GM19351 (cell line): ENCODE measurements at regions not wholly inside any gene's neighbourhood (a gene's known extent, or its start where the extent isn't known, plus 50 kb on each side); places are given as distances from the start of the nearest gene placed in this dataset.

Experiments used
- ATAC-seq: cut with Tn5 transposase; IDR thresholded peaks from one replicate; pipeline ENCODE4 v1.9.1; 2021; ENCODE audit warnings: mild to moderate bottlenecking, moderate library complexity; ENCODE audit not compliant: unreplicated experiment

DNA sequence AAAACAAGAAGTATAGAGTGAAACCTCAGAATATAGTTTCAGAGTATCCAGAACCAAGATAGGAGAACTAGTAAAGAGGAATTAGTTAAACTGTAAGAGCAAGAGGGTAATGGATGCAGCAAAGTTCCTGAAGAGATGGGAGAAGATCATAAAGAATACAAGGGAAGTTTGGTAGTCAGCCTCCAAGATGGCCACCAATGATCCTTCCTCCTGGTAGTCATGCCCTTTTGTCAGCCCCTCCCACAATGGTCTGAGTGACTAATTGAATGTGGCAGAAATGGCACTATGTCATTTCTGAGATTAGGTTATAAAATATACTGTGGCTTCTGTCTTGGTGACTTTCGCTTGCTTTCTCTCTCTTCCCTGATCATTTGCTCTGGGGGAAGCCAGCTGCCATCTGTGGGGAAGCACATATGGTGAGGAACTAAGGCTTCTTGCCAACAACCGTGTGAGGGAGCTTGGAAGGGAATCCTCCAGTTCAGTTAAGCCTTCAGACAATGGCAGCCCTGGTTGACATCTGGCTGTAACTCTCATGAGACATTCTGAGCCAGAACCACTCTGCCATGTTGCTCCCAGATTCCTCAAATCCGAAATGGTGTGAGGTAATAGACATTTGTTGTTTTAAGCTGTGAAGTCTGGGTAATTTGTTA, 55.3 kb upstream of the AMN1 start:
- ATAC-seq = no peak

DNA sequence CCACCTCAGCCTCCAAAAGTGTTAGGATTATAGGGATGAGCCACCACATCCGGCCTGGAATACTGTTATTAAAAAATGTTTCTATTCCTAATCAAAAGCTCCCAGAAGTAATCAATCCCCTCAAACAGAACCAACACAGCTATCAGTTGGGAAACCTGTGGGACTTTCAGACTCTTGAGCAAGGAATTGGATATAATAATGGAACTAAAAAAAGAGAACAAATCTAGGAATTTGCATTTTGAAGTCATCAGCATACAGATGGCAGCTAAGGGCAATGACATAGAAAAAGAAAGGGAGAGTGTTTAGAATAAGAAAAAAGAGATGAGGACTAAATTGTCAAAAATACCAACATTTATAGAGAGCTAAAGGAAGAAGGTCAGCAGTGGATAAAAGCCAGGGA, 54.7 kb upstream of the AMN1 start:
- ATAC-seq = no peak

DNA sequence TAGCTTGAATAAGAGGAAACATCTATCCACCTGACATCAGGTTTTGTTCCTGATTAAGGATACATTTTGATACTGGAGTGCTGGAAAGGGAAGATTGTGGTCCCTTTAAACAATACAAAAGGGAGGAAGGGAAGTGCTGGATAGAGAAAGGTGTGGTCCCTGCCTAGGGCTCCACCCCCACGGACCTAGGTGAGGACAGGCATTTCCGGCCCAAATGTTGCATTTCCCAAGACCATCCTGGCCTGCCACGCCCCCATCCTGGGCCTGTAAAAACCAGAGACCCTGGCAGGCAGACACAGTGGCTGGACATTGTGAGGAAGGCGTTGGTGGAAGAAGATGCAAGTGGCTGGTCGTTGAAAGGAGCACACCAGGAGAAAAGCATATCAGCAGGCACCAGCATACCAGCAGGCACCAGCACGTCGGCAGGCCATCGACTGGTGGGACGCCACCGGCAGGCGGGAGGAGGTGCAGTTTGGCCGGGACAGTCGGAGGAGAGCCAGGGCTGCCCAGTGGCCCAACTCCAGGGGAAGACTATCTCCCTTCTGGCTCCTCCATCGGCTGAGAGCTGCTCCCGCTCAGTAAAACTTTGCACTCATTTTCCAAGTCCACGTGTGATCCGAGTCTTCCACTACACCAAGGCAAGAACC, 53.2 kb upstream of the AMN1 start:
- ATAC-seq = no peak

DNA sequence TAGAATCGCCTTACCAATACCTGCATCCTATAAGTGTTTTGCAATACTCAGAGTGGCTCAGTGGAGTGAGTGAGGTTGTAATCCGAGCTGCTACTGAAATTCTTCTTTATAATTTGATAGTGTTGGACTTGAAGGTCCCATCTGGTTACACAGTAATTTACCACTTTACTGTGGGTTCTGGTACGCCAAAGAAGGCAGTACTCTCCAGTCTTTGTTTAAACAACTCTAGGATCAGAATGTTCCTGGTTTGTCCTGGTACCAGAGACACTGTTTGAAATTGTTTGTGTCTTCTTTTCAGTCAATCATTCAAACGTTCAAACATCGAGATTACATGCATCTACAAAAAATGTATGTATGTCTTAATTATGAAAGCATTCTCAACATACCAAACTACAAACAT, 51.3 kb upstream of the AMN1 start:
- ATAC-seq = no peak

DNA sequence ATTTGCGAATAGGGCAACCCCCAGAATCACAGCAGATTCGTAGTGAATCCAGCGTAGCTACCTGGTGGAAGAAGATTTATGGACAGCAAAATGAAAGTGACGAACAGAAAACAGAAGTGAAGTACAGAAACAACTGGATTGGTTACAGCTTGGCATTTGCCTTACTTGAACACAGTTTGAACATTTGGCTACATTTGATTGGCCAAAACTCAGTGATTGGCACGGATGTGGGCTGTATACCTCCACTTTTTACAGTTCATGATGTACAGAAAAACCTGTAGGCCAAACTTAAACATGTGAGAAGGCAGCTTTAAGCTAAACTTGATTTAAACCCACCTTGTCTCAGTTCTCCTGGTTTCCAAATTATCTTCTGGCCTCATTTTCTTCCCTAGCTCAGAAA, 49.9 kb upstream of the AMN1 start:
- ATAC-seq = no peak
